Heart right ventricle (tissue), 16 donors: ENCODE measurements at regions not wholly inside any gene's neighbourhood (a gene's known extent, or its start where the extent isn't known, plus 50 kb on each side); places are given as distances from the start of the nearest gene placed in this dataset.

ENCODE experiments used
- ATAC-seq, 8 donors: fragments of 200-7000 bp; cut with Tn5 transposase; one replicate each; pipeline ENCODE4 v1.9.1; 2020; ENCODE audit warnings: mild to moderate bottlenecking in 8 of 8, moderate library complexity in 8 of 8, moderate number of reproducible peaks in 1 of 8
- DNase-seq, 2 donors: peaks; one replicate each; pipeline ENCODE4 v3.0.0-alpha.2; 2020
- H3K27ac ChIP-seq, 10 donors: fragments of 200-600 bp; sonication (generic) in 2 of 10; one replicate each; pipeline versions ENCODE4 v1.5.0 to v1.8.0; 2020 to 2022; ENCODE audit warnings: mild to moderate bottlenecking in 3 of 10
- H3K27me3 ChIP-seq, 7 donors: fragments of 200-600 bp; one replicate each; pipeline ENCODE4 v1.8.0; 2021 to 2022; ENCODE audit warnings: mild to moderate bottlenecking in 2 of 7
- H3K36me3 ChIP-seq, 9 donors: fragments of 200-600 bp; sonication (generic) in 1 of 9; one replicate each; pipeline versions ENCODE4 v1.5.0 to v1.8.0; 2020 to 2022; ENCODE audit warnings: mild to moderate bottlenecking in 2 of 9
- H3K4me1 ChIP-seq, 9 donors: fragments of 200-600 bp; sonication (generic) in 1 of 9; one replicate each; pipeline versions ENCODE4 v1.5.0 to v1.8.0; 2020 to 2022; ENCODE audit warnings: mild to moderate bottlenecking in 4 of 9
- H3K4me3 ChIP-seq, 10 donors: fragments of 200-600 bp; sonication (generic) in 2 of 10; one replicate each; pipeline versions ENCODE4 v1.5.0 to v1.8.0; 2020 to 2022; ENCODE audit warnings: mild to moderate bottlenecking in 7 of 10, moderate library complexity in 2 of 10
- H3K9me3 ChIP-seq, 11 donors: fragments of 200-600 bp in 10 of 11; sonication (generic) in 2 of 11; one replicate each; pipeline versions ENCODE4 v1.5.0 to v1.8.0; 2013 to 2022; ENCODE audit warnings: mild to moderate bottlenecking in 2 of 11, control low read depth in 1 of 11, moderate library complexity in 1 of 11
- CTCF ChIP-seq, 9 donors: fragments of 200-600 bp; sonication (generic) in 2 of 9; IDR thresholded peaks; one replicate each; pipeline versions ENCODE4 v1.5.0 to v1.8.0; 2021 to 2022; ENCODE audit warnings: antibody characterized with exemption in 9 of 9, mild to moderate bottlenecking in 5 of 9, moderate library complexity in 1 of 9
- WGBS, 2 donors: extraction: QIAGEN DNeasy Blood & Tissue Kit; methylation state at CpG; one replicate each; pipeline ENCODE4 v1.1.7; 2013; ENCODE audit warnings: inconsistent platforms in 1 of 2; 5-methylcytosine and 5-hydroxymethylcytosine counted together
- intact Hi-C, 10 donors: fragments of 100-400 bp; cut with DNase I; formaldehyde crosslinking; loops; one replicate each; pipeline versions ENCODE4 v1.11.1 to v1.14.2; 2022
- donor health status: Arrhythmogenic right ventricular cardiomyopathy.
- donor health status: ischemic (EF 13 %, LVEDD 7.1; RV severe dilation, severe dysfunction).
- donor health status: healthy with polysubstance abuse.
- donor health status: DM: no; HTN: yes; CAD: no.
- donor health status: DM: no; HTN: no; CAD: no.
- donor health status: ischemic (EF 25% LVEDD 6.9; RV normal size, moderate dysfunction).
- donor health status: ischemic (EF 25% LVEDD 5.7; RV mildly dilated, moderate dysfunction).
- donor health status: healthy.
- donor health status: DM: yes; HTN: yes; CAD: no.
- donor health status: Ischemic cardiomyopathy.
- donor health status: ischemic (EF 35%, LVEDD 5.7; RV mildly dilated, moderate dysfunction).
- donor health status: nonischemic (EF 11% LVEDD 7.7; RV severe dilation, severe dysfunction).
- donor health status: DM: yes; HTN: yes; CAD: no.
- donor health status: PGD.
- donor health status: ischemic (EF 29% LVEDD 5.4; RV normal size, mild dysfunction).
- donor health status: nonischemic (EF 23%, LVEDD 6.1; RV moderate dilation, normal function).

- ATAC-seq = no peak
- no peak for DNase-seq
- TF ChIP-seq CTCF (IDR thresholded peaks at IDR 0.05) = no peak
- Histone ChIP-seq H3K36me3 (no peaks in the 10 kb centered on the region), H3K4me3 (no peak overlapping the region), H3K4me1 (peaks cover 0 to 70% (median 24%) of the 10 kb centered on the region in 9 donors), H3K27me3 (no peaks in the 10 kb centered on the region), H3K27ac (peak overlapping the region in 7 of 10 donors; percentile 10 to 78 (median 70)), H3K9me3 (no peaks in the 10 kb centered on the region)
- 78 to 81% methylated on average over 1 of the region's 1 CpG for WGBS, 2 donors
- intact Hi-C loops = no loop called here
Observed at GRCh38 chr3:124607163-124607562, 123.1 kb upstream of the UMPS start.

GRCh38 chr3:124609402-124609801, 120.8 kb upstream of the UMPS start:
- TF ChIP-seq CTCF (IDR thresholded peaks at IDR 0.05) = no peak
- Histone ChIP-seq H3K36me3 (no peaks in the 10 kb centered on the region), H3K4me1 (peaks cover 0 to 69% (median 24%) of the 10 kb centered on the region in 9 donors), H3K4me3 (no peak overlapping the region), H3K27ac (peak overlapping the region in 2 of 10 donors; percentile 28 to 75), H3K27me3 (no peaks in the 10 kb centered on the region), H3K9me3 (no peaks in the 10 kb centered on the region)
- intact Hi-C loops = no loop called here
- DNase-seq = no peak
- ATAC-seq = no peak
- WGBS, 2 donors = 85 to 89% methylated on average over 3 of the region's 3 CpGs

DNA sequence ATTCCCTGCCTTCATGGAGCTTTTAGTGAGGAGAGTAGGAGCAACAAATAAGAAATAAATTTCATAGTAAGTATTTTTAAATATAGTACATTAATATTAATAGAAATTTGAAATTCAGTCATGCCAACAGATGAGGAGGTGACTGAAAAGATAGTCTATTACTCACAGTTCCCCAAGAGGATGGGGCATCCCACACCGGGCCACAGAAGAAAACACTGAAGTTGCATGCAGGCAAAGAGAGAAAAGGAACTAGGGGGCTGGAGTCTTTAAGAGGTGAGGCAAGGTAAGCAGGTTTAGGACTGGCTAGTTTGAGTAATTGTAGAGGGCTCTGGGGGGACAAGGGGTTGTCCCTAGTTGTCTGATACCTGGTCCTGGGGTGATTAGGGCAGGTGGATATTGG, 120.1 kb upstream of the UMPS start:
- Histone ChIP-seq H3K27me3 (no peaks in the 10 kb centered on the region), H3K4me3 (no peak overlapping the region), H3K4me1 (peaks cover 0 to 76% (median 27%) of the 10 kb centered on the region in 9 donors), H3K9me3 (no peaks in the 10 kb centered on the region), H3K27ac (no peak overlapping the region), H3K36me3 (no peaks in the 10 kb centered on the region)
- no peak for ATAC-seq
- intact Hi-C loops = loop anchor here in 1 of 10 donors (5.0 kb wide), 1 partner anchor 33 kb away; no protein-coding TSS in a partner anchor
- no peak for TF ChIP-seq CTCF (IDR thresholded peaks at IDR 0.05)
- no peak for DNase-seq
- WGBS, 2 donors = 86 to 92% methylated on average over 1 of the region's 1 CpG

GRCh38 chr3:124611520-124611919, 118.7 kb upstream of the UMPS start:
- Histone ChIP-seq H3K9me3 (no peaks in the 10 kb centered on the region), H3K27me3 (no peaks in the 10 kb centered on the region), H3K4me1 (peaks cover 0 to 79% (median 21%) of the 10 kb centered on the region in 9 donors), H3K36me3 (no peaks in the 10 kb centered on the region), H3K4me3 (no peak overlapping the region), H3K27ac (peak overlapping the region in 1 of 10 donors; percentile 53)
- no peak for TF ChIP-seq CTCF (IDR thresholded peaks at IDR 0.05)
- DNase-seq (no peak), ATAC-seq (peak in 1 of 8 donors; percentile 39)
- intact Hi-C loops = loop anchor here in 1 of 10 donors (5.0 kb wide), 1 partner anchor 34 kb away; no protein-coding TSS in a partner anchor
- 52 to 61% methylated on average over 4 of the region's 4 CpGs for WGBS, 2 donors
